Anterior cingulate cortex (tissue), 58 donors: ENCODE measurements at regions not wholly inside any gene's neighbourhood (a gene's known extent, or its start where the extent isn't known, plus 50 kb on each side); places are given as distances from the start of the nearest gene placed in this dataset.

Experiments
- DNase-seq, 58 donors: peaks; one replicate each; lab custom pipeline; 2025; lab: John Stamatoyannopoulos, UW

GRCh38 chr14:98010784-98011183 lies 1213.6 kb downstream of the VRK1 start:
- no peak for DNase-seq

- no peak for DNase-seq
Measured at GRCh38 chr14:98014851-98015615, 1217.9 kb downstream of the VRK1 start.

- no peak for DNase-seq
Measured at GRCh38 chr14:98015921-98016320, 1218.7 kb downstream of the VRK1 start.

- no peak for DNase-seq
Measured at GRCh38 chr14:98018628-98019027, 1221.4 kb downstream of the VRK1 start.

- DNase-seq: peak in 1 of 58 donors; percentile 19
Measured at GRCh38 chr14:98022541-98023520, 1225.6 kb downstream of the VRK1 start.

- DNase-seq: no peak
Measured at GRCh38 chr14:98028162-98028561, 1231.0 kb downstream of the VRK1 start.

GRCh38 chr14:98035396-98035795 lies 1236.6 kb downstream of the BCL11B start:
- no peak for DNase-seq

- DNase-seq: no peak
Measured at GRCh38 chr14:98037831-98038230, 1234.2 kb downstream of the BCL11B start.

GRCh38 chr14:98056946-98057345 lies 1215.1 kb downstream of the BCL11B start:
- DNase-seq: no peak

- DNase-seq: no peak
Measured at GRCh38 chr14:98059106-98059505, 1212.9 kb downstream of the BCL11B start.

- DNase-seq: no peak
Measured at GRCh38 chr14:98062083-98062482, 1209.9 kb downstream of the BCL11B start.

GRCh38 chr14:98069712-98070171 lies 1202.3 kb downstream of the BCL11B start:
- no peak for DNase-seq

- no peak for DNase-seq
Measured at GRCh38 chr14:98070536-98070935, 1201.5 kb downstream of the BCL11B start.

- no peak for DNase-seq
Measured at GRCh38 chr14:98074111-98074510, 1197.9 kb downstream of the BCL11B start.

GRCh38 chr14:98077176-98077575 lies 1194.8 kb downstream of the BCL11B start:
- DNase-seq: no peak

- no peak for DNase-seq
Measured at GRCh38 chr14:98082833-98083232, 1189.2 kb downstream of the BCL11B start.

- no peak for DNase-seq
Measured at GRCh38 chr14:98085751-98086150, 1186.2 kb downstream of the BCL11B start.

GRCh38 chr14:98093111-98093510 lies 1178.9 kb downstream of the BCL11B start:
- DNase-seq: no peak

GRCh38 chr14:98099527-98099926 lies 1172.5 kb downstream of the BCL11B start:
- no peak for DNase-seq

- DNase-seq: no peak
Measured at GRCh38 chr14:98101323-98101722, 1170.7 kb downstream of the BCL11B start.

- no peak for DNase-seq
Measured at GRCh38 chr14:98103705-98104104, 1168.3 kb downstream of the BCL11B start.
